HS-5 (cell line): ENCODE measurements at regions not wholly inside any gene's neighbourhood (a gene's known extent, or its start where the extent isn't known, plus 50 kb on each side); places are given as distances from the start of the nearest gene placed in this dataset.

Experiments
- DNase-seq: peaks from one replicate; pipeline ENCODE4 v3.0.0-alpha.2; 2012; ENCODE audit warnings: low read depth

DNA sequence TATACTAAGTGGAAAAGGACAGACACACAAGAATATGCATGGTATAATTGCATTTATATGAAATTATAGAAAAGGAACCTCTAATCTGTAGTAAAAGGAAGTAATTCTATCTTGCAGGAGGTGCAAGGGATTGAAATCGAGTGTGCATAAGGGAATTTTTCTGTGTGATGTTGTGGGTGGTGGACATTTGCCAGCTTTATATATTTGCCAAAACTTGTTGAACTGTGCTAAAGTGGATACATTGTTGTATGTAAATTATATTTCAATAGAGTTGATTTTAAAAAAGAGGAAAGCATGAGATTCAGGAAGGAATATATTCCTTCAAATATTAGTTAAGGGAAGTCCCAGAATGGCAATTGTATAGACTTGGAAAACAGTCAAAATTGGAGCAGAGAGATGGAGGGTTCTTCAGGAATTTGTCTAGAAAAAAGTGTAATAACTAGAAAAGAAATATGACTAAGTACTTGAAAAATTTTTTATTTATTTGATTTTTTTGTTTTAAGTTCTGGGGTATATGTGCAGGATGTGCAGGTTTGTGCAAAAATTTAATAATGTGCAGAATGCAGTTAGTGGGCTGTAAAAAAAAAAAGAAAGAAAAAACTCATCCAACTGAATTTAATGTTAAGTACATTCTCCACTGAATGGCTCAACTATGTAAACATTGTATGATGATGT is 96.1 kb downstream of the ARL4A start:
- no peak for DNase-seq

DNA sequence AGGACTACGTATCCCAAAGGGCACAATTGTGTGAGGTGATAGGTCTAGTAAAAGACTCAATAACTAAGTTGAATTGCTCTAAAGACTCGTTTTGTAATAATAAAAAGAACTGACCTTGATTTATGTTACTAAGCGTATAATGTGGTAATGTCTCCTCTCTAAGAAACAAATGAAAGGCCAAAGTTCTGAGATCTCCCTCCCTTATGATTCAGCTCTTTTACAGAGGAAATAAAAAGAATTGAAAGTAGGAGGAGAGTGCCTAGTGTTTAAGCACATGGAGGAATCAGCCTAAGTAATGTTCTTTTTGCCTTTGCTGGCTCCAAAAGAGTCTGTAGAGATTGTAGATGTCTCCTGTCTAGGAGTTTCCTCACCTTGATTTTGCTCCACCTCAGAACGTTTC is 98.0 kb downstream of the ARL4A start:
- DNase-seq: no peak

DNA sequence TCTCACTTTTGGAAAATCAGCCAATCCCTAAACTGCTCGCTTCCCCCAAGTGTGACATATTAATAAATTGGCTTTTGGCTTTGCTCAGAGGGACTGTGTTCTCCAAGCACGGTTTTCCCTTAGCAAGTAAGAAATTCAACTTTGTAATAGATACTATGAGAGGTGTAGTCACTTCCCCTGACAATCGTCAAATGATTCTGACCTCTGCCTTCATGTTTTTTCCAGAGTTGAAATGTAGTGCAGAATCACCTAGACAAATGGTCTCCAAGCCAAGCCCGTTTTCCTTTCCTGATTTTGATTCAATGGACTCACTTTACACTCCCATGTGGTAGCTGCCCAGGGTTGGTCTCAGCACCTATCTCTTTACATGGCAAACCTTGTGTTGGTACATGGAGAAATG is 99.1 kb downstream of the ARL4A start:
- DNase-seq: no peak

DNA sequence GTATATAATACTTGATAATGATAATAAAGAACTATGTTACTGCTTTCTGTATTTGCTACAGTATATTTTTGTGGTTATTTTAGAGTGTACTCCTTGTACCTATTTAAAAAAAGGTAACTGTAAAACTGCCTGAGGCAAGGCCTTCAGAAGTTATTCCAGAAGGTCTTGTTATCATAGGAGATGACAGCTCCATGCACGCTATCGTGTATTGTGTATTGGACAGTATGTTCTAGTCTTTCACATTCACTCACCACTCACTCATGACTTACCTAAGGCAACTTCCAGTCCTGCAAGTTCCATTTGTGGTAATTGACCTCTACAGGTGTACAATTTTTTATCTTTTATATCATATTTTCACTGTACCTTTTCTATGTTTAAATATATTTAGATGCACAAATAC is 100.7 kb downstream of the ARL4A start:
- DNase-seq: no peak

DNA sequence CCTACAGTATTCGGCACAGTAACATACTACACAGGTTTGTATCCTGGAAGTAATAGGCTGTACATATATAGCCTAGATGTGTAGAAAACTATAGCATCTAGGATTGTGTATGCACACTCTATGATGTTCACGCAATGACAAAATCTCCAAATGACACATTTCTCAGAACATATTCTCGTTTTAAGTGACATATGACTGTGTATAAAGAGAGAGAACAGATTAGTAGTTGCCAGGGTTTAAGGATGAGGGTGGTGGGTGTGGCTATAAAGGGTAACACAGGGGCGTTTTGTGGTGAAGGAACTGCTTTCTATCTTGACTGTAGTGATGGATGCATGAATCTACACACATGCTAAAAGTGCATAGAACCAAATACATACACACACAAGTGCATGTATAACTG is 101.2 kb downstream of the ARL4A start:
- no peak for DNase-seq

DNA sequence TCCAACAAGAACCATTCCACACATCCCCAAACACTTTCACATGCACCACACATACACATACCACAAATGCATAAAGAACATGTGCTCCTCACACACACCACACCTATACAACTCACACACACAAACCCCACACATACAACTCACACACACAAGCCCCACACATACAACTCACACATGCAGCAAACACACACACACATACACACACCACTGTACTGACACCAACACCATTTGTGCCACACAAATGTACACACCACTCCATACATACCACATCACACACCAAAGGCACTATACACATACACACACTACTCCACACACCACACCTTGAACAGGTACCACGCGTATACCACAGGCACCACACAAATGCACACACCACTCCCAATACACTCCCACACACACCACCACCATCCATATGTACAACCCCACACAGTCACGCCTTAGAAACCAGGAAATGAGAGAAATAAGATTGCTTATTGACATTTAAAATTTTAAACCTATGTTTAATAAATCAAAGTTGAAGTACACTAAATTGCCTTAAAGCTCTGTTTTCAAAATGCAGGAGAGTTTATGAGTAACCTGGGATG is 107.4 kb downstream of the ARL4A start:
- DNase-seq: no peak

DNA sequence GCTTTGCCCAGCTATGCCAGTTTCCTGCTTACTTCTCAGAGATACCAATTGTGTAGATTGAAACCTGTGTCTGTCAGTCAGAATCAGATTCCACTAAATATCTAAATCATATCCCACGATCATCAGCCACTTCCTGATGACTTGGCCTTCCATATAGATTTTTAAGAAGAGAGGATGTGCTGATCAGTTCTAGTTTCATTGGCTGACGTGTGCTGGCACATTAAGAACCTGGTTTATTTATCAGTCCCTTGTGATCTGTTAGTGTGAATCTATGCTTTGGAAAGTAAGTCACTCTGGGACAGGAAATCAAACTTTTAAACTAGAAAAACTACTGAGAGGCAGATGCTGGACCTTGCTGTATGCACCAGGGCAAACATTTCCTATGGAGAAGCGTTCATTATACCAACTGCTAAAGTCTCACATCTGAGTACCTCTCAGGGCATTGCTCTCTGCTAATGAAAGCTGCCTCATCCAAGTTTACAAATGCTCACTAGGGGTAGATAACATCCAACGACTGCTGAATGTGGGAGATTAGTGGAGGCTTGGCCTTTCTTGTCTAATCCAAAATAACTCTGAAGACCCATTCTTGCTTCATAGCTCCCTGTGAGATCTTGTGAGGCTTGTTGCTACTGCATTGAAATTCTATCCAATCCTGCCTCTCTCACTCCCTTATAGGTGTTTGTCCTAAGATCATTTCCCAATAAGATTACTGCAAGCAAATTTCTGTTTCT is 109.1 kb downstream of the ARL4A start:
- DNase-seq: no peak

DNA sequence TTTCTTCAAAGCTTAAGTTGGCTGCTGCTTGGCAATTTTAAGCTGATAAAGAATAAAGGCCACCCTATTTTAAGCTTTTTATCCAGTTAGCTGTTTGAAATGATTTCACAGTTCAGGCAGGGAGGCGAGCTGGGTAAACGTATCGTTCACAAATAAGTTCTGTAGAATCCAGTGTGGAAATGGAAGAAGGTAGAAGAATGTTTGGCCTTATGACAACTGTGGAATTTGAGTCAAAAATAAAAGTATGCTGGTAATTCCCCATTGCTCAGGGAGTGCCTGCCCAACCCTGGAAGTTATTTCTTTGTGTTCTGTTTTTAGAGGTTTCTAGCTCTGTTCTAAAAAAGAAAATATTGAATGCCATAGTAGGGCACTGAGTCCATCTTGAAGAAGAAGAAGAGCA is 113.1 kb downstream of the ARL4A start:
- DNase-seq: no peak

DNA sequence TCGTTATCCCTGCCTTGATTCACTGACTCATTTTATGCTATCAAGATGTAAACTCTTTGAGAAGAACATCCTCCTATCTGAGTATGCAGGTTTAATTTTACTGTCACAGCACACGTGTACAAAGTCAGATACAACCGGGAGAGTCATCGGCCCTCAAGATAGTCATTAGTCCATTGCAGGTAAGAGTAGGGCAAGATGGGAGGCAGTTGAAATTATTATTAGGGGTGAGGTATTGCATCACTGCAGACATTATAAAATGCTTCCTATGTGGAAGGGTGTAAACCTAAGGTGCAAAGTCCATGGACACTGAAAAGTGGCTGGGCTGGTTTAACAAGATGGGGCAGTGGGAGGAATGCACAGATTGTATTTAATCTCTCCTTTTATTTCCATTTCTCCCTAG is 113.7 kb downstream of the ARL4A start:
- DNase-seq: no peak

DNA sequence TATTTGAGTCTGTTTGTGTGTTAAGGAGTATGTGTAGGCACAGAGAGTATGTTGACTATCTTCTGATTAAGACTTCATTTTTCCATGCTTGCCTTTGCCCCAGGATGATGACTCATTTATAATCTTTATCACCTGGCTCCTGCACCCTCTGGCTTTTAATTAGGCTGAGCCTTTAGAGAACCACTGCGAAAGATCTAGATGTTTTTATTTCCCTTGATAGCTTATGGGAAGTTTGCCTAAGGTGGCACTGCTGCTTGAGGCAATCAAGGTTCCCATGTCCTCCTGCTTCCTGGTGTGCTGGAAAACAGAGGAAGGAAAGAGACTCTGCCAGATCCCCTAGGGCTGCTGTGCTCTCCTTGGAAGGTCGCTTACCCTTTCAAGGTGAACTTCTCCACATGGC is 114.6 kb downstream of the ARL4A start:
- no peak for DNase-seq

DNA sequence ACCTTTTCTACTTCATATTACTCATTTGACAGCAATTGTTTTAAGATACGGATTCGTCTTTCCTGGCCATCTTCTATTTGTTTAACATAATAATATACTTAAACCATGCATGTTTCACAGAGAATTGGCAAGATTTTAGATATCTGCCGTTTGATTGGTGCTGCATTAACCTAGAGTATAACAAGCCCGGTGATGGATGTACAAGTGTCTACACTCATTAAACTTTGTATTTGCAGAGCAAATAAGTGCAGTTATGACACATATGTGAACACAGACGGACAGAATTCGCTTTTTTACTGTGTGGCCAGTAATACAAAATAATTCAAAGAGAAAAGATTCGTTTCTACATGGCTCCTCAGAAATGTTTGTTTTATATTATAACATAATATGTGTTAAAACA is 116.1 kb downstream of the ARL4A start:
- no peak for DNase-seq

DNA sequence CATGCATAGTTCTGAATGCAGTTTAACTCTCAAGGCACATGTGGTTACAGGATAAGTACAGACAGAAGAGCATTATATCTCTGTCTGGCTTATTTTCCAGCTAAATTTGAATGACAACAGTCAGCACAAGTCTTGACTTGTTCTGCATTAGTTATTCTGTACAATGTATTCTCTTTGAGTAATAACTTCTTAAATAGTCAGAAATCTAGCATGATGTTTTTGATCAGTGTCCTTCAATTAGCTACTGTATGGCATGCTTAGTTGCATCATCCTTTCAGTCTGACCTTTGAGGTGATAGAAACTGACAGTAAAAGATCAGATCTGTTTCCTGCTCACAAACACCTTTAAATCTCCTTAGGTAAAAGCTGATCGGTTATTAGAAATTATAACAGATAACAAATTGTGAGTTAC is 118.1 kb downstream of the ARL4A start:
- DNase-seq: no peak

DNA sequence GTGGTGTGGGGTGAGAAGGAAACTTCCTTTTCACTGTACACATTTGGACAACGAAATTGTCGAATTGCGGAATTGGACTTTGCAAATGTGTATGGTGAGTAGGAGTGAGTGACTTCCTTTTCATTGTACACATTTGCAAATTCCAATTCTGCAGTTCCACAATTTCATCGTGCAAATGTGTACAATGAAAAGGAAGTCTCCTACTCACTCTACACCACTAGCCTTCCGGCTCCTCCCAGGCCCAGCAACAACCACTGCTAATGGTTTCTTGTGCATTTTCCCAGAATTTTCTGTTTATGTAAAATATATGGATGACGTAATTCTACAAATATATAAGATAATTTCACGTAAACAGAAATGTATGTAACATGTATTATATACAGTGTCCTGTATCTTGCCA is 118.5 kb downstream of the ARL4A start:
- no peak for DNase-seq

DNA sequence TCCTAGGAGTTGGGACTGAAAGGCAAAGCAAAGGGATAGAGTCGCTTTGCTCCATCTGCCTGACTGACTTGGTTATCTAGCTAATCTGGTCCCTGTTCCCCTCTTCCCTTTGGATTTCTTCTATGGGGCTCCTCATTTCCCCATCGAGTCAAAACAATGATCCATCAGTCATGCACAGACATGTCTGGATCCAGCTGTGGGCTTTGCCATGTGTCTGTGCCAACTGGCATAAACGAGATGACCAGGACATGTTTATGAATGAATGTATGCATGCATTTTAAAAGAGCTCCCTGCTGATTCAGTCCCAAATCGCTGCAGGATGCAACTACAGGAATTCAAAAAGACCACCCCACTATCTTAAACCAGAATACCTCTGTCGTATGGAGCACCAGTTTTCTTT is 122.0 kb downstream of the ARL4A start:
- no peak for DNase-seq

DNA sequence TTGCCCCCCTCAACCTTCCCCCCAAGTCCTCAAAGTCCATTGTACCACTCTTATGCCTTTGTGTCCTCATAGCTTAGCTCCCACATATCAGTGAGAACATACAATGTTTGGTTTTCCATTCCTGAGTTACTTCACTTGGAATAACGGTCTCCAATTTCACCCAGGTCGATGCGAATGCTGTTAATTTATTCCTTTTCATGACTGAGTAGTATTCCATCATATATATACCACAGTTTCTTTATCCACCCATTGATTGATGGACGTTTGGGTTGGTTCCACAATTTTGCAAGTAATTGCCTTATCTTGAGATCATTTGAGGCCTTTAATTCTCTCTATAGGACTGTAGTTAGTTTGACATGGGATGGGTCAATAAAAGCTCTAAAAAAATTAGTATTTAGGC is 124.7 kb downstream of the ARL4A start:
- DNase-seq: no peak

DNA sequence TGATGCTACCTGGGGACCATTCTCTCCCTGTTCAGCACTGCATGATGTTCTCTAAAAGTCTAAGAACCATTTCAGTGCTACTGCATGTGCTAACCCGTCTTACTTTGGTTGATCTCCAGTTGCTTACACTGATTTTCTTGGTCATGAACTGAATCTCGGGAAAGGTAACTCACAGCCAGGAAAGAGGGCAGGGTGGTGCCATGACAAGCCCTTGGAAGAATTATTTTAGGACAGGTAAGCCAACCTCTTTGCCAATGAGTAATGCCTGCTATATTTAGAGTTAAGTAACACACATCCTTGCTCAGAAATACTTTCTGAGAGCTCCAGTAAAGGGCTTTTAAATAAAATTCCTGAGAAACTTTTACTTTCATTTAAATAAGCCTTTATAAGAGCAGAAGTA is 126.7 kb downstream of the ARL4A start:
- DNase-seq: no peak

DNA sequence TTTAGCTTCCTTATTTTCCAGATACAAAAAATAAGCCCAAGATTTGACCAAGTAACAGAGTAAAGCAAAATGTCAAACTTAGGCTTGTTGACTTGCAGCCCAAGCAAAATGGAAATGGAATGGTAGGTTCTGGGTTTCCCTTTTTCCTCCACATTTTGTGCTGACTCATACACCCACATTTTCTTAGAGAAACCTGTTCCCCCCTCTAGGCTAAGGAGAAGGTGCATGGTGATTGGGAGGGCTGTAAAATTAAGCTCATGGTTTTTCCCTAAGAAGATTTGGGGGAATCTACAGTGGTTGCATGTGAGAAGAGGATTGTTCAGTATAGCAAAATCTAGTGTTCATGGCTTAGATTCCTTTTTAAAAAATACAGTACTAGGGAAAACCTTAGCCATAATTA is 127.4 kb downstream of the ARL4A start:
- no peak for DNase-seq

DNA sequence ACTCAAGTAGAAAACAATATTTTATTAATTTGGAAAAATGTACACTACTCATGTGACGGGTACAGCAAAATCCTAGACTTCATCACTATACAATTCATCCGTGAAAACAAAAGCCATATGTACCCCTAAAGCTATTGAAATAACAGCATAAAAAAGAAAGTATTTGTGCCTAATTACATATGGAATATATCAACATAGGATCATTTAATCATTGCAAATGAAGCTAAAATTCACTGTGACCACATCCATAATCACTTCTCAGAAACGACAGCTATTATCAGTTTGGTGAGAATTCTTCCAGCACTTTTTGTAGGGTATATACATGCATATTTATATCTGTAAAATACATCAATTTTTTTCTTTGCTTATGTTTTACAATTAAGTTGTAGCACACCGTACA is 128.0 kb downstream of the ARL4A start:
- no peak for DNase-seq

DNA sequence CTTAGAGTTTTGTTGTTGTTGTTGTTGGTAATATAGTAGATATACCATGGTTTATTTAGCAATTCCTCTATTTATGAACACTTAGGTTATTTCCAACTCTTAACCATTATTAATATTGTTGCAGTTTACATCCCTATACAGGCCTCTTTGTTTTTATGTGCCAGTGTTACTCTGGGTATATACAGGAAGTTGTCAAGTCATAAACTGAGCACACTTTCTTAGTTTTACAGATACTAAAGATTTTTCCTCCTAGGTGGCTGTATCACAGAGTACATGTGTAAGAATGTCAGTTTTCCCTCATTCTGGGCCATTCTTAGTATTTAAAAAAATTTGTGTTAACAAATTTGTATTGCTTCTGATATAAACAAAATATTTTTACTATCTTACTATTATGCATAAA is 128.4 kb downstream of the ARL4A start:
- no peak for DNase-seq

DNA sequence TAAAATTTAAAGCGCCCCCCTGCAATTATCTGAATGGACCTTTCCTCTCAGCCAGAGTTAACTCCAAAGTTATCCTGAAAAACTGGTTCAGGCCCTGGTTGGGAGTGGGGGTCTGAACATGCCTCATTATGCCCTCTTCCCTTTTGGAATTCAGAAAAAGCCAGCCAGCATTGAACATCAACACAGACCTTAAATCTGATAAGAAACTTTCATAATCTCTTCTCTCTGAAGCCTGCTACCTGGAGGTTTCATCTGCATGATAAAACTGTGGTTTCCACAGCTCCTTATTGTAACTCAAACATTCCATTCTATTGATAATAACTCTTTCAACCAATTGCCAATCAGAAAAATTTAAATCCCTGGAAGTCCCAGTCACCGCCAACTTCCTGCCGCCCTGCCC is 133.3 kb downstream of the ARL4A start:
- no peak for DNase-seq

DNA sequence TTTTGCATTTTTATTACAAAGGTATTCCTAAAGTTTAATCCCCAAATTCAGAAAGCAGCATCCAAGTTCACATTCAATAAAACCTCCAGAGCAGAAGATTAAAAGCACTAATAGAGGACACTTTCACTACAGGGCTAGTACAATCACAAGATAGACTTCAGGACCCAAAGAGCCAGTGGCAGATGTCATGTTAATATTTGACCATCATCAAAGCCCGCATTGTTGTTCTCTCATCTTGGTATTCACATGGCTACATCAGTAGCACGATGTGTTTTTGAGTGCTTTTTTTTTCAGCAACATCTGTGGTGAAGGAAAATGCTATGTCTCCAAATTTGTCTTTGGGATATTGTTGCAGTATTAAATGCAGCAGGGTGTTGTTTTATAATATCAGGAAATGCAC is 134.3 kb downstream of the ARL4A start:
- DNase-seq: no peak

DNA sequence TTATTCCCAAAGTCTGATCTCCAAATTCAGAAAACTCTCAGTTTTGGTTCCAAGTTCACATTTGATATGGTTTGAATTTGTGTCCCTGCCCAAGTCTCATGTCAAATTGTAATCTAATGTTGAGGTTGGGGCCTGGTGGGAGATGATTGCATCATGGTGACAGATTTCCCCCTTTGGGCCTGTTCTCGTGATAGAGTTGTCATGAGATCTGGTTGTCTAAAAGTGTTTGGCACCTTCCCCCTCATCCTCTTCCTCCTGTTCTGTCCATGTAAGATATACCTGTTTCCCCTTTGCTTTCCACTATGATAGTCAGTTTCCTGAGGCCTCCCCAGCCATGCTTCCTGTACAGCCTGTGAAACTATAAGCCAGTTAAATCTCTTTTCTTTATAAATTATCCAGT is 138.6 kb downstream of the ARL4A start:
- no peak for DNase-seq

DNA sequence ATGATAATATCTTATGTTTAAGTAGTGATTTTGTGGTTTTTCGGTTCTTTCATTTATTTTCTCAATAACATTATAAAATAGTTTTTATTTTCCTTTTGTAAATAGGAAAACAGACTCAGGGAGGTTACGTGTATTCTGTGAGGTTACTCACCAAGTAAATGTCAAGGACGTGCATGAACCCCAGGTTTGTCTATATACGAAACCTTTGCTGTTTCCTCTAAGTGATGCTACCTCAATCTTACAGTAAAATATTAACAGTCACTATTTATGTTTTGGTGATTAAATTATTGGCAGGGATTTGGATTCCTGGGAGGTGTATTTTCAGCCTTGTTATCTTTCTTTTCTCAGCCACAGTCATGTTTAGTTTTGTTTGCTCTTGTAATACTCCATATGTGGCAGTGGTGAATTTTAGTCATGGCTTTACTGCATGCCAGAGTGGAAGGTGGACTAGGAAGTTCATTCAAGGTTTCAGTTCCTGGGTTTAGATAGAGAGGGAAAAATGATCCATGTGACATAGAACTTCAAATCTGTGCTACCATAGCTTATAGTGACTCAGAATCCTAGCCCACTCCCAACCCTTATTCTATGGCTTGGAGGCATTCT is 139.9 kb downstream of the ARL4A start:
- DNase-seq: no peak
